ENCODE measurements at regions not wholly inside any gene's neighbourhood (a gene's known extent, or its start where the extent isn't known, plus 50 kb on each side); places are given as distances from the start of the nearest gene placed in this dataset.
A peak's percentile ranks its signal among the peaks of the same experiment; 100 is the strongest.
"Not testable (repeated sequence)": the region's sequence is repeated elsewhere in the genome, so short reads cannot be mapped to it uniquely, and the experiment has no call there.

GRCh38 chr6:57985734-57986133 is 668.3 kb downstream of the PRIM2 start:
- not testable (repeated sequence) for H3K36me3 ChIP-seq (replicated peaks; ENCODE audit: low read depth, low read length); H3K4me3 ChIP-seq (ENCODE audit: low read length); H3K9me3 ChIP-seq (ENCODE audit: insufficient read depth, low read length); H3K27ac ChIP-seq (ENCODE audit: low read length); H4K20me1 ChIP-seq (ENCODE audit: insufficient read depth, low read length); H3K27me3 ChIP-seq (ENCODE audit: low read depth, low read length); H3K79me2 ChIP-seq (ENCODE audit: low read length); H3K4me2 ChIP-seq (ENCODE audit: low read length); H3K9ac ChIP-seq (ENCODE audit: low read length); H3K4me1 ChIP-seq (ENCODE audit: low read length); H2AFZ ChIP-seq (ENCODE audit: low read depth, low read length)

- not testable (repeated sequence) for H3K9me3 ChIP-seq (ENCODE audit: insufficient read depth, low read length); H3K27me3 ChIP-seq (ENCODE audit: low read depth, low read length); H3K4me1 ChIP-seq (ENCODE audit: low read length); H3K4me3 ChIP-seq (ENCODE audit: low read length); H3K9ac ChIP-seq (ENCODE audit: low read length); H4K20me1 ChIP-seq (ENCODE audit: insufficient read depth, low read length); H3K36me3 ChIP-seq (replicated peaks; ENCODE audit: low read depth, low read length); H3K79me2 ChIP-seq (ENCODE audit: low read length); H2AFZ ChIP-seq (ENCODE audit: low read depth, low read length); H3K27ac ChIP-seq (ENCODE audit: low read length)
- H3K4me2 ChIP-seq (ENCODE audit: low read length): peak overlapping the region; percentile 33; the same call in 1 of the 2 replicates
These were observed 669.2 kb downstream of the PRIM2 start for GRCh38 chr6:57986584-57986983.

GRCh38 chr6:57989520-57990080 is 672.2 kb downstream of the PRIM2 start:
- H3K4me2 ChIP-seq (ENCODE audit: low read length); H3K9me3 ChIP-seq (ENCODE audit: insufficient read depth, low read length); H3K79me2 ChIP-seq (ENCODE audit: low read length); H2AFZ ChIP-seq (ENCODE audit: low read depth, low read length); H3K27me3 ChIP-seq (ENCODE audit: low read depth, low read length); H3K9ac ChIP-seq (ENCODE audit: low read length); H3K4me3 ChIP-seq (ENCODE audit: low read length); H3K4me1 ChIP-seq (ENCODE audit: low read length); H4K20me1 ChIP-seq (ENCODE audit: insufficient read depth, low read length); H3K27ac ChIP-seq (ENCODE audit: low read length); H3K36me3 ChIP-seq (replicated peaks; ENCODE audit: low read depth, low read length): not testable (repeated sequence)

DNA sequence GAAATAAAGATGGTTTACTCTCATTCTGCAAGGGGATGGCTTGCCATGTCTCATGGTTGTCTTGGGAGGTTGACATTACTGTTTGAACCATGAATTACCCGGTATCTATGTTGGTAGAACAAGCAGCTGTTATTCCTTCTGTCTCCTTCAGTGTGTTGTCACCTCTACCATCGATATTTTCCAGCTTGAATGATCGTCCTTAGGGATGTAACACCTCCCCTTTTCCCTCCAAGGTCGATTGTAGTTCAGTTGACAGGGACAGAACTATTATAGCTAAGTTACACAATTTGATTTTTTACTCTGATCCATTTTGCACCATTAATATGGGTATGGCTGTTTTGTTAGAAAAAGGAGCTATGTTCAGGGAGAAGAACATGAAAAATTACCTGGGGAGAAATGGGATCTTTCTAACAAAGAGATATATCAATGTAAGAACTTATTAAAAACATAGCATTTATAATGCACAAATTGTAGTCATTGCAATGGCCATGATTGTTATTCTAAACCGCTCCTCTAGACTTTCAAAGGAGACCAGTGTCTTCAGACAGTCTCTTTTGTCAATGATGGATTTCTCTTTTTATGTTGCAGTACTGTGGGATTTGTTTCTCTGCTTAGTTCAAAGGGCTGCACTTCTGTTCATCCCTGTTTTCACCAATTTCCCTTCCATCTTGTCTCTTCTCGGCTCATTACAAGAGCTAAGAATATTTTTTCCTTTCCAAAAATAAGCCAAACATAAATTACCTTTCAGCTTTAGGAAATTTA is 681.6 kb downstream of the PRIM2 start:
- H3K9ac ChIP-seq (ENCODE audit: low read length); H3K9me3 ChIP-seq (ENCODE audit: insufficient read depth, low read length); H3K4me2 ChIP-seq (ENCODE audit: low read length); H3K27me3 ChIP-seq (ENCODE audit: low read depth, low read length); H3K27ac ChIP-seq (ENCODE audit: low read length); H3K79me2 ChIP-seq (ENCODE audit: low read length); H3K36me3 ChIP-seq (replicated peaks; ENCODE audit: low read depth, low read length); H3K4me1 ChIP-seq (ENCODE audit: low read length); H3K4me3 ChIP-seq (ENCODE audit: low read length); H2AFZ ChIP-seq (ENCODE audit: low read depth, low read length); H4K20me1 ChIP-seq (ENCODE audit: insufficient read depth, low read length): not testable (repeated sequence)

GRCh38 chr6:58000233-58000632 is 682.8 kb downstream of the PRIM2 start:
- H3K9ac ChIP-seq (ENCODE audit: low read length); H4K20me1 ChIP-seq (ENCODE audit: insufficient read depth, low read length); H3K9me3 ChIP-seq (ENCODE audit: insufficient read depth, low read length); H3K27ac ChIP-seq (ENCODE audit: low read length); H3K4me3 ChIP-seq (ENCODE audit: low read length); H3K4me2 ChIP-seq (ENCODE audit: low read length); H2AFZ ChIP-seq (ENCODE audit: low read depth, low read length); H3K27me3 ChIP-seq (ENCODE audit: low read depth, low read length); H3K36me3 ChIP-seq (replicated peaks; ENCODE audit: low read depth, low read length); H3K4me1 ChIP-seq (ENCODE audit: low read length); H3K79me2 ChIP-seq (ENCODE audit: low read length): not testable (repeated sequence)

GRCh38 chr6:58003417-58004167 is 686.2 kb downstream of the PRIM2 start:
- H3K79me2 ChIP-seq (ENCODE audit: low read length); H3K36me3 ChIP-seq (replicated peaks; ENCODE audit: low read depth, low read length); H3K4me3 ChIP-seq (ENCODE audit: low read length); H3K4me1 ChIP-seq (ENCODE audit: low read length); H3K9me3 ChIP-seq (ENCODE audit: insufficient read depth, low read length); H3K27me3 ChIP-seq (ENCODE audit: low read depth, low read length); H4K20me1 ChIP-seq (ENCODE audit: insufficient read depth, low read length); H3K9ac ChIP-seq (ENCODE audit: low read length); H2AFZ ChIP-seq (ENCODE audit: low read depth, low read length): not testable (repeated sequence)
- Histone ChIP-seq H3K4me2 (ENCODE audit: low read length) (peak overlapping the region; percentile 43; the same call in 1 of the 2 replicates), H3K27ac (ENCODE audit: low read length) (0 out of 2 replicates have a peak overlapping the region, but pooled peaks have one; percentile 20)
- TF ChIP-seq, protein P1, sequence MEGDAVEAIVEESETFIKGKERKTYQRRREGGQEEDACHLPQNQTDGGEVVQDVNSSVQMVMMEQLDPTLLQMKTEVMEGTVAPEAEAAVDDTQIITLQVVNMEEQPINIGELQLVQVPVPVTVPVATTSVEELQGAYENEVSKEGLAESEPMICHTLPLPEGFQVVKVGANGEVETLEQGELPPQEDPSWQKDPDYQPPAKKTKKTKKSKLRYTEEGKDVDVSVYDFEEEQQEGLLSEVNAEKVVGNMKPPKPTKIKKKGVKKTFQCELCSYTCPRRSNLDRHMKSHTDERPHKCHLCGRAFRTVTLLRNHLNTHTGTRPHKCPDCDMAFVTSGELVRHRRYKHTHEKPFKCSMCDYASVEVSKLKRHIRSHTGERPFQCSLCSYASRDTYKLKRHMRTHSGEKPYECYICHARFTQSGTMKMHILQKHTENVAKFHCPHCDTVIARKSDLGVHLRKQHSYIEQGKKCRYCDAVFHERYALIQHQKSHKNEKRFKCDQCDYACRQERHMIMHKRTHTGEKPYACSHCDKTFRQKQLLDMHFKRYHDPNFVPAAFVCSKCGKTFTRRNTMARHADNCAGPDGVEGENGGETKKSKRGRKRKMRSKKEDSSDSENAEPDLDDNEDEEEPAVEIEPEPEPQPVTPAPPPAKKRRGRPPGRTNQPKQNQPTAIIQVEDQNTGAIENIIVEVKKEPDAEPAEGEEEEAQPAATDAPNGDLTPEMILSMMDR (IDR thresholded peaks at IDR 0.05; ENCODE audit: low read depth, low read length): peak; percentile 42

DNA sequence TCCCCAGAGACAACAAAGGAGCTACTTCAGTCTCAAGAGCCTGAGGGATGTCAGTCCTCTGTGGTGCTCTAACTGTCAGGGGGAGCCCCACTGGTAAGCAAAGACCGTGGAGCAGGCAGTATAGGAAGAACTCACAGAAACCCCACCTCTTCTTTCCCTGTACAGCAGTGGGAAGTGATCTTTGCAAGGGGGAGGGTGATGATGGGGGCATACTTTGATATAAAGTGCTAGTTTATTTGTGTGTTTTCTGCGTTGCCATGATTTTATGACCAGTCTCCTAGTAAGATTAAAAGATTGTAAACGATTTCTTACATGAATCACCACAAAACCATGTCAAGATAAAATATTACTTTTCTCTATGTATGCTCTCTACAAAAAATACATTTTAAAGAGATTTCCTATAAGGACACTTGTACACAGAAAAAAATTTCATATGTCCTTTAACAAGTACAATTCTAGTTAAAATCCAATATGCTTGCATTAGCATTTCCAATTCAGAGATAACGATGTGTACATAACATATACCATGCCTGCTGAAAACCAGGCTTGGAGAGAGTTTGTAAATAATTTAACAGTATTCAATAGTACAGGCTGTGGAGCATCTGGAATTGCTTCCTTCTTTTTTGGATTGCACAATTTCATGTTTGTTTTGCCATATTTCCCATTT is 690.0 kb downstream of the PRIM2 start:
- H3K9me3 ChIP-seq (ENCODE audit: insufficient read depth, low read length); H2AFZ ChIP-seq (ENCODE audit: low read depth, low read length); H3K4me3 ChIP-seq (ENCODE audit: low read length); H3K79me2 ChIP-seq (ENCODE audit: low read length); H3K27me3 ChIP-seq (ENCODE audit: low read depth, low read length); H3K4me2 ChIP-seq (ENCODE audit: low read length); H3K27ac ChIP-seq (ENCODE audit: low read length); H4K20me1 ChIP-seq (ENCODE audit: insufficient read depth, low read length); H3K4me1 ChIP-seq (ENCODE audit: low read length); H3K9ac ChIP-seq (ENCODE audit: low read length); H3K36me3 ChIP-seq (replicated peaks; ENCODE audit: low read depth, low read length): not testable (repeated sequence)

GRCh38 chr6:58008001-58008335 is 690.5 kb downstream of the PRIM2 start:
- H2AFZ ChIP-seq (ENCODE audit: low read depth, low read length); H3K4me2 ChIP-seq (ENCODE audit: low read length); H3K27ac ChIP-seq (ENCODE audit: low read length); H4K20me1 ChIP-seq (ENCODE audit: insufficient read depth, low read length); H3K27me3 ChIP-seq (ENCODE audit: low read depth, low read length); H3K4me1 ChIP-seq (ENCODE audit: low read length); H3K36me3 ChIP-seq (replicated peaks; ENCODE audit: low read depth, low read length); H3K79me2 ChIP-seq (ENCODE audit: low read length); H3K9me3 ChIP-seq (ENCODE audit: insufficient read depth, low read length); H3K4me3 ChIP-seq (ENCODE audit: low read length); H3K9ac ChIP-seq (ENCODE audit: low read length): not testable (repeated sequence)

Data from OCI-LY3 (cell line).